OCI-LY1 (cell line): ENCODE measurements at regions not wholly inside any gene's neighbourhood (a gene's known extent, or its start where the extent isn't known, plus 50 kb on each side); places are given as distances from the start of the nearest gene placed in this dataset.
"Not testable (repeated sequence)": the region's sequence is repeated elsewhere in the genome, so short reads cannot be mapped to it uniquely, and the experiment has no call there.

Experiments
- H2AFZ ChIP-seq: fragments of 200-600 bp; sonication (generic), shearing (Covaris generic); 2 replicates; pipeline ENCODE4 v1.6.0; 2014; ENCODE audit warnings: antibody characterized with exemption, mild to moderate bottlenecking, low read length
- H3F3A ChIP-seq: fragments of 200-600 bp; sonication (generic), shearing (Covaris generic); 2 replicates; pipeline ENCODE4 v1.6.0; 2014; ENCODE audit warnings: mild to moderate bottlenecking, antibody characterized with exemption, low read length, moderate library complexity; ENCODE audit not compliant: insufficient read depth
- H3K27ac ChIP-seq: fragments of 200-600 bp; sonication (generic); 2 replicates; pipeline ENCODE4 v1.5.1; 2014; ENCODE audit warnings: low read length, mixed run types, mild to moderate bottlenecking, low read depth; ENCODE audit not compliant: poor library complexity, severe bottlenecking
- H3K27me3 ChIP-seq: fragments of 200-600 bp; sonication (generic); 2 replicates; pipeline ENCODE4 v1.6.0; 2014; ENCODE audit warnings: antibody characterized with exemption, mild to moderate bottlenecking, low read length, moderate library complexity; ENCODE audit not compliant: insufficient read depth
- H3K36me3 ChIP-seq: fragments of 200-600 bp; sonication (generic); 2 replicates; pipeline ENCODE4 v1.6.1; 2014; ENCODE audit warnings: mild to moderate bottlenecking, antibody characterized with exemption, low read length, moderate library complexity, mixed read lengths; ENCODE audit not compliant: insufficient read depth
- H3K4me1 ChIP-seq: fragments of 200-600 bp; sonication (generic); 2 replicates; pipeline ENCODE4 v1.5.1; 2014; ENCODE audit warnings: mild to moderate bottlenecking, low read length, moderate library complexity; ENCODE audit not compliant: insufficient read depth, severe bottlenecking
- H3K4me2 ChIP-seq: fragments of 200-600 bp; sonication (generic), shearing (Covaris generic); 2 replicates; pipeline ENCODE4 v1.6.1; 2014; ENCODE audit warnings: low read length
- H3K4me3 ChIP-seq: fragments of 200-600 bp; sonication (generic); 2 replicates; pipeline ENCODE4 v1.5.1; 2014; ENCODE audit warnings: low read length, low read depth, mild to moderate bottlenecking, mixed read lengths; ENCODE audit not compliant: poor library complexity, severe bottlenecking
- H3K79me2 ChIP-seq: fragments of 200-600 bp; shearing (Covaris generic); 2 replicates; pipeline ENCODE4 v1.6.1; 2016; ENCODE audit warnings: mixed run types, low read length, mixed read lengths; ENCODE audit not compliant: insufficient read depth
- H3K9ac ChIP-seq: fragments of 200-600 bp; sonication (generic), shearing (Covaris generic); 2 replicates; pipeline ENCODE4 v1.6.1; 2014; ENCODE audit warnings: mild to moderate bottlenecking, low read length, mixed read lengths
- H3K9me2 ChIP-seq: fragments of 200-600 bp; sonication (generic), shearing (Covaris generic); 2 replicates; pipeline ENCODE4 v1.6.1; 2014; ENCODE audit warnings: low read depth, mild to moderate bottlenecking, low read length, mixed read lengths
- H3K9me3 ChIP-seq: fragments of 200-600 bp; shearing (Covaris generic); 2 replicates; pipeline ENCODE4 v1.6.1; 2014; ENCODE audit warnings: low read length, mixed read lengths
- H4K20me1 ChIP-seq: fragments of 200-600 bp; sonication (generic), shearing (Covaris generic); 2 replicates; pipeline ENCODE4 v1.6.0; 2016; ENCODE audit warnings: mild to moderate bottlenecking, low read length; ENCODE audit not compliant: insufficient read depth
- CTCF ChIP-seq: fragments of 200-600 bp; sonication (generic), shearing (Covaris generic); IDR thresholded peaks from 2 replicates; pipeline ENCODE4 v1.5.1; 2017; ENCODE audit warnings: mild to moderate bottlenecking, antibody characterized with exemption, low read length, moderate library complexity, mixed read lengths
- EZH2 ChIP-seq: fragments of 200-600 bp; sonication (generic), shearing (Covaris generic); IDR thresholded peaks from 2 replicates; pipeline ENCODE4 v1.8.0; 2017; ENCODE audit warnings: borderline replicate concordance, mixed run types, mild to moderate bottlenecking, antibody characterized with exemption, low read length, moderate library complexity, mixed read lengths

GRCh38 chr12:67091678-67092077, 177.5 kb upstream of the CAND1 start:
- Histone ChIP-seq H3K9me3 (no peaks in the 10 kb centered on the region), H4K20me1 (no peaks in the 10 kb centered on the region), H3K27ac (no peak overlapping the region), H3K36me3 (no peaks in the 10 kb centered on the region), H3K4me1 (no peaks in the 10 kb centered on the region), H3K9ac (no peak overlapping the region), H3K79me2 (no peaks in the 10 kb centered on the region), H3K4me2 (no peak overlapping the region), H2AFZ (no peak overlapping the region), H3K9me2 (no peaks in the 10 kb centered on the region), H3K27me3 (no peaks in the 10 kb centered on the region), H3K4me3 (no peak overlapping the region), H3F3A (no peaks in the 10 kb centered on the region)
- TF ChIP-seq CTCF (no peak), EZH2 (no peak)

GRCh38 chr12:67092934-67093333, 176.2 kb upstream of the CAND1 start:
- not testable (repeated sequence) for H3F3A ChIP-seq, H3K9me3 ChIP-seq, H3K9me2 ChIP-seq, H3K79me2 ChIP-seq, H3K4me2 ChIP-seq, H3K27ac ChIP-seq, H2AFZ ChIP-seq, H3K4me3 ChIP-seq, H4K20me1 ChIP-seq, H3K4me1 ChIP-seq, H3K27me3 ChIP-seq, H3K36me3 ChIP-seq, H3K9ac ChIP-seq

- Histone ChIP-seq H3K9ac (no peak overlapping the region), H3K79me2 (no peaks in the 10 kb centered on the region), H3K4me3 (no peak overlapping the region), H3K9me2 (no peaks in the 10 kb centered on the region), H3K27ac (no peak overlapping the region), H4K20me1 (no peaks in the 10 kb centered on the region), H3K36me3 (no peaks in the 10 kb centered on the region), H3F3A (no peaks in the 10 kb centered on the region), H3K27me3 (no peaks in the 10 kb centered on the region), H3K9me3 (no peaks in the 10 kb centered on the region), H3K4me1 (no peaks in the 10 kb centered on the region), H3K4me2 (no peak overlapping the region), H2AFZ (no peak overlapping the region)
- no peak for TF ChIP-seq EZH2
- no peak for TF ChIP-seq CTCF
Observed at GRCh38 chr12:67096533-67097318, 172.4 kb upstream of the CAND1 start.

- Histone ChIP-seq H3K9me2 (no peaks in the 10 kb centered on the region), H3K27ac (no peak overlapping the region), H3K9me3 (no peaks in the 10 kb centered on the region), H3K4me1 (no peaks in the 10 kb centered on the region), H3K79me2 (no peaks in the 10 kb centered on the region), H3K36me3 (no peaks in the 10 kb centered on the region), H3K27me3 (no peaks in the 10 kb centered on the region), H3F3A (no peaks in the 10 kb centered on the region), H3K9ac (no peak overlapping the region), H3K4me2 (no peak overlapping the region), H3K4me3 (no peak overlapping the region), H2AFZ (no peak overlapping the region), H4K20me1 (no peaks in the 10 kb centered on the region)
- no peak for TF ChIP-seq EZH2
- TF ChIP-seq CTCF = no peak
Observed at GRCh38 chr12:67099858-67100257, 169.3 kb upstream of the CAND1 start.
